ENCODE measurements at regions not wholly inside any gene's neighbourhood (a gene's known extent, or its start where the extent isn't known, plus 50 kb on each side); places are given as distances from the start of the nearest gene placed in this dataset.
"Not testable (repeated sequence)": the region's sequence is repeated elsewhere in the genome, so short reads cannot be mapped to it uniquely, and the experiment has no call there.

- DNase-seq (ENCODE audit: low read depth) = no peak
Observed at GRCh38 chr4:19520939-19521520, 730.7 kb upstream of the SLIT2 start.

GRCh38 chr4:19514276-19515070 is 737.2 kb upstream of the SLIT2 start:
- DNase-seq (ENCODE audit: low read depth) = no peak

- DNase-seq (ENCODE audit: low read depth) = no peak
Observed at GRCh38 chr4:19512086-19512485, 739.6 kb upstream of the SLIT2 start.

GRCh38 chr4:19510993-19511392 is 740.7 kb upstream of the SLIT2 start:
- no peak for DNase-seq (ENCODE audit: low read depth)

- no peak for DNase-seq (ENCODE audit: low read depth)
Observed at GRCh38 chr4:19508442-19508841, 743.3 kb upstream of the SLIT2 start.

- no peak for DNase-seq (ENCODE audit: low read depth)
Observed at GRCh38 chr4:19497705-19498104, 754.0 kb upstream of the SLIT2 start.

- no peak for DNase-seq (ENCODE audit: low read depth)
Observed at GRCh38 chr4:19496756-19497155, 754.9 kb upstream of the SLIT2 start.

- no peak for DNase-seq (ENCODE audit: low read depth)
Observed at GRCh38 chr4:19494961-19495360, 756.7 kb upstream of the SLIT2 start.

GRCh38 chr4:19492606-19493005 is 759.1 kb upstream of the SLIT2 start:
- DNase-seq (ENCODE audit: low read depth) = no peak

GRCh38 chr4:19486400-19486799 is 765.3 kb upstream of the SLIT2 start:
- no peak for DNase-seq (ENCODE audit: low read depth)

GRCh38 chr4:19478791-19479190 is 772.9 kb upstream of the SLIT2 start:
- DNase-seq (ENCODE audit: low read depth) = no peak

GRCh38 chr4:19473569-19473968 is 778.1 kb upstream of the SLIT2 start:
- DNase-seq (ENCODE audit: low read depth) = no peak

GRCh38 chr4:19472666-19473065 is 779.0 kb upstream of the SLIT2 start:
- no peak for DNase-seq (ENCODE audit: low read depth)

- not testable (repeated sequence) for DNase-seq (ENCODE audit: low read depth)
Observed at GRCh38 chr4:19470001-19470400, 781.7 kb upstream of the SLIT2 start.

GRCh38 chr4:19462117-19462516 is 789.6 kb upstream of the SLIT2 start:
- no peak for DNase-seq (ENCODE audit: low read depth)

- DNase-seq (ENCODE audit: low read depth) = no peak
Observed at GRCh38 chr4:19455850-19456602, 795.7 kb upstream of the SLIT2 start.

GRCh38 chr4:19455196-19455595 is 796.5 kb upstream of the SLIT2 start:
- no peak for DNase-seq (ENCODE audit: low read depth)

- DNase-seq (ENCODE audit: low read depth) = no peak
Observed at GRCh38 chr4:19438233-19438632, 813.5 kb upstream of the SLIT2 start.

- DNase-seq (ENCODE audit: low read depth) = no peak
Observed at GRCh38 chr4:19437008-19437407, 814.7 kb upstream of the SLIT2 start.

GRCh38 chr4:19429684-19430083 is 822.0 kb upstream of the SLIT2 start:
- DNase-seq (ENCODE audit: low read depth) = no peak

- DNase-seq (ENCODE audit: low read depth) = no peak
Observed at GRCh38 chr4:19425146-19425545, 826.6 kb upstream of the SLIT2 start.

- no peak for DNase-seq (ENCODE audit: low read depth)
Observed at GRCh38 chr4:19417256-19417655, 834.4 kb upstream of the SLIT2 start.

- DNase-seq (ENCODE audit: low read depth) = no peak
Observed at GRCh38 chr4:19416146-19416545, 835.6 kb upstream of the SLIT2 start.
